Medulla oblongata (tissue), 1 donor: ENCODE measurements at regions not wholly inside any gene's neighbourhood (a gene's known extent, or its start where the extent isn't known, plus 50 kb on each side); places are given as distances from the start of the nearest gene placed in this dataset.
"Not testable (repeated sequence)": the region's sequence is repeated elsewhere in the genome, so short reads cannot be mapped to it uniquely, and the experiment has no call there.

ENCODE experiments used
- DNase-seq: peaks from one replicate; pipeline ENCODE4 v3.0.0-alpha.2; 2015; ENCODE audit errors: extremely low spot score

DNA sequence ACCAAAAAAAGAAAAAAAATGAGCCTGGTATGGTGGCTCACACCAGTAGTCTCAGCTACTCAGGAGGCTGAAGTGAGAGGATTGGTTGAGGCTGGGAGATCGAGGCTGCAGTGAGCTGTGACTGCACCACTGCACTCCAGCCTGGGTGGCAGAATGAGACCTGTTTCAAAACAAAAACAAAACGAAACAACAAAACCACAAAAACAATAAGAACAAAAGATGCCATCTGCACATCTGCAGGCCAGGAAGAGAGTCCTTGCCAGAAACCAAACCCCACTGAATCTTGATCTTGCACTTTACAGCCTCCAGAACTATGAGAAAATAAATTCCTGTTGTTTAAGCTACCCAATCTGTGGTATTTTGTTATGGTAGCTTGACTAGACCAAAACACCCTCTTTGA is 207.7 kb downstream of the YTHDC2 start:
- DNase-seq: no peak

DNA sequence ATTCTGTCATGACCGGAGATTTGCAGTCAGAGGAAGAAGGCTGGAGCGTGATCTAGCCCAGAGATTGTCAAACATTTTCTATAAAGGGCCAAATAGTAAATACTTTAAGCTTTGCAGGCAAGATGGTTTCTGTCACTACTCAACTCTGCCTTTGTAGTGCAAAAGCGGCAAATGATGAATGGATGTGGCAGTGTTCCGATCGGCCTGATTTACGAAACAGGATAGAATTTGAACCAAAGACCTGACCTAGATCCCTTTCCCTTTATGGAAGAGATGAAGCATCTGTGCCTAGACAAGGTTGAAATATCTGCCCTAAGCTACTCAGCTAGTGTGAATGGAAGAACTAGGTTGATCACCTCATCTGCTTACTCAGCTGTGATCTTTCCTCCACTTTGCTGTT is 209.5 kb downstream of the YTHDC2 start:
- DNase-seq: no peak

DNA sequence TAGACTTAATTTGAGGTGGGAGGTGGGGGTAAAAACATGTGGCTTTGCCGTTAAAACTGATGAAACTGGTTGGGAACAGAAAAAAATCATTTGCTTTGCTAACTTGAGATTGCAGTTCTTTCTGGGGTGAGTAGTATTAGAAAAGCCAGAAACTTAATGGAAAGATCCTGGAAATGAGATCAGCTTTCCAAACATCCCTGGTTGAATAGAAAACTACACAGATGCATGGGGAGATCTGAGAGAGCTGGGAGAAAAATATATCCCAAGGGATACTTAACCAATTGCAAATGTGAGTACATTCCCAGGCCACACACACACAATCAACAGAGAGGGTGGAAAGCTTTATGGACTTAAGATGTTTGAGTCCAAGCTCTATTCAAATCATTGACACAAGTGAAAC is 222.3 kb downstream of the YTHDC2 start:
- no peak for DNase-seq

DNA sequence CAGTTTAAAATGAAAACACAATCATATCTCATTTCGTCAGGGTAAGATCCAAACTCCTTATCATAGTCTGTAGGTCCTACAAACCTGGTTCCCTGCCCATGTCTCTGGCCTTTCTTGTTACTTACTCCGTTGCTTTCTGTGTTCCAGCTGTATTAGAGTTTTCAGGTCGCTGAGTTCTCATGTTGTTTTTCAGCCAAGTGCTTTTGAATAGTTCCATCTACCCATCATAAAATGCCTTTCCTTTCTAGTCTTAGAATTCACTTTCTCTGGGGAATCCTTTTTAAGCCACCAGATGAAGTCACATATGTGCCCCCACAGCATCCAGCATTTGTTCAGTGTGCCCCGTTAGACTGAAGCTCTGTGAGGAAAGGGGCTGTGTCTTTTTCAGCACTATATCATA is 228.7 kb downstream of the YTHDC2 start:
- no peak for DNase-seq

DNA sequence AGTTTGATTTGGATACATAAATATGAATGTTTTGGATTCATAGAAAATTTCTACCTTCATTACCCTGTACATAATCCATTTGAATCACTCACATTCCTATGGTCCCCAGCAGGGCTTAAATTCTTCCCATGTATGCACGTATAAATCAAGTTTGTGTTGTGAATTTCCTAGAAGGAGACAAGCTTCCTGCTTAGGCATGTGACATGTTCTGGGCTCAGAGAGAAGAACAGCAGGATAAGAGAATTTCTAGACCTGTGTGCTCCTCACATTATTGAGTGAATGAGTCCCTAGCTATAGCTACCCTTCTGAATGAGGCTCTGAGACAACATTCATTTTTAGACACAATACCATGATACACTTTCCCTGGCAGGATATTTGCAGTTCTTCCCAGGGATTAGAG is 229.1 kb downstream of the YTHDC2 start:
- no peak for DNase-seq

DNA sequence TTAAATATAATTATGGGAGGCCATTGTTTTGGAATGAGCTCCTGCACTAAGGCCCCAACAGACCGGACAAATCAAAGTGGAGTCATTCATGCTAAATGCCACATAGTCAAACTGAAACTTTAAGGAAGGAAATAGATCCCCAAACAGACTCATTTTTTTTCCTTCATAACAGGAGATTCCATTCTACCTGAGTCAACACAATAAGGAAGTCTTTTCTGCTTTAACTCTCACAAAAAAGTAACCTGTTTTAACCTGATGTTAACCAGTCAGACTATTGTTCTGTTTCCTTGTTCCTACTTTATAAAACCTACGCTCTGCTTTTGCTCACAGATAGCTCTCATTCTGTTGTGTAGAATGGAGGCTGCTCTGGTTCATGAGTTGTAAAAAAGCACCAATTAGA is 234.9 kb downstream of the YTHDC2 start:
- DNase-seq: no peak

DNA sequence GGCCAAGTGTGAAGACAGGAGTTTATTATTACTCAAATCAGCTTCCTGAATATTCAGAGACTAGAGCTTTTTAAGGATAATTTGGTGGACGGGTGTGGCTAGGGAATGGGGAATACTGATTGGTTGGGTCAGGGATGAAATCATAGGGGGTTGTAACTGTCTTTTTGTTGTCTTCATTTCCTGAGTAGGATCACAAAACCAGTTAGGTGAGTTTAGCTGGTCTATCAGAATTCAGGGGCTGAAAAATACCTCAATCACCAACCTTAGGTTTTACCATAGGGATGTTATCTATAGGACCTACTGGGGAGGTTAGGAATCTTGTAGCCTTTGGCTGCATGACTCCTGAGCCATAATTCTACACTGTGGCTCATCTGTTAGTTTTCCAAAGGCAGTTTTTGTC is 235.8 kb downstream of the YTHDC2 start:
- no peak for DNase-seq

DNA sequence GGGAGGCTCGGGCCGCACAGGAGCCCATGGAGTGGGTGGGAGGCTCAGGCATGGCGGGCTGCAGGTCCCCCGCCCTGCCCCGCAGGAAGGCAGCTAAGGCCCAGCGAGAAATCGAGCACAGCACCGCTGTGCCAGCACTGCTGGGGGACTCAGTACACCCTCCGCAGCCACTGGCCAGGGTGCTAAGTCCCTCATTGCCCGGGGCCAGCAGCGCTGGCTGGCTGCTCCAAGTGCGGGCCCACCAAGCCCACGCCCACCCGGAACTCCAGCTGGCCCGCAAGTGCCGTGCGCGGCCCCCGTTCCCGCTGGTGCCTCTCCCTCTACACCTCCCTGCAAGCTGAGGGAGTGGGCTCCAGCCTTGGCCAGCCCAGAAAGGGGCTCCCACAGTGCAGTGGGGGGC is 239.7 kb downstream of the YTHDC2 start:
- DNase-seq: not testable (repeated sequence)

DNA sequence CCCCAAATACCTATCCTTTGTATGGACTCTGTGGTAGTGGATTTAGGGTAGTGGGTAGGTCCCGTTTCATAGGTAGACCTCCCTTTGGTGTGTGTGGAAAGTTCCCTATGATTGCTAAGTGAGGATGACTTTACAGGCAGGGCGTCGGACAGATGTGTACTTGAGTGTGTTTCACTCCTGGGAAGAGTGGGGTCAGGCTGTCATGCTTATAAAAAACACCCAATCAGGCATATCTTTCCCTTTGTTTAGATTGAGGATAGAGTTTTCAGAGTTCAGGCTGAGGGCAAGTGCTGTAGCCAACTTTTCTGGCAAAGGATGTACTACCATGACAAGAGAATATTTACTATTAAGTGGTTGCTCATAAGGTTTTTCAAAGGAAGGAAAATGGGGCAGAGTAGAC is 242.0 kb downstream of the YTHDC2 start:
- no peak for DNase-seq

DNA sequence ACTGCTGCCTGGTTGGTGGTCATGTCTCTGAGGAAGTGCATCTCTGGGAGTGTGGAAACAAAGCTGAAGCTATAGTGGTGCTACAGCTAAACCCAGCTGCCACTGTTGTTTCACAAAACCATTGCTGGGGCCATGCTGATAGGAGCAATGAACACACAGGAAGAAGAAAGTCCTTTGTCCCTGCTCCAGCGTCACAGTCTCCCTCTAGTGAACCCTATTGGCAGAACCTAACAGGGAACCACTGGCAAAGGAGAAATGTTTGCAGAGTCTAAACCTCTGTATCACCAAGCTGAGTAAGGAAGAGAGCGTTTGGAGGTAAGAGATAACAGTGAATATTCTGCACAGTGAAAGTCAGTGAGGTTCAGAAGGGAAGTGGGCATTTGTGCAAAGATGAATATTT is 244.0 kb downstream of the YTHDC2 start:
- DNase-seq: no peak

DNA sequence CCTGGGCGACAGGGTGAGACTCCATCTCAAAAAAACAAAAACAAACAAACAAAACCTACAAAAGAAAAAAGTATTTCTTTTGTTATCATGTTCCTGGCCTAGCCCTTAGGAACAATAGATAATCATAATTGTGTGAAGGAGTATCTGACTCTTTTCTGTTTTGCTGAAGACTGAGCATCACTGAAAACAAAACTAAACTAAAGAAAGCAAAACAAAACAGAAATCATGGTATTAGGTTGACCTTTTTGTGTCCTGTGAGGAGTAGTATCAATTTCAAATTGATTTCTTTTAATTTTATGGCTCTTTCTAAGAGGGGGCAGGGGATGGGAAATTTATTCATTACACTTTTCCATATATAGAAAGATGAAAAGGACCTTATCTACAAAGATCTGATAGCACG is 246.0 kb downstream of the YTHDC2 start:
- no peak for DNase-seq

DNA sequence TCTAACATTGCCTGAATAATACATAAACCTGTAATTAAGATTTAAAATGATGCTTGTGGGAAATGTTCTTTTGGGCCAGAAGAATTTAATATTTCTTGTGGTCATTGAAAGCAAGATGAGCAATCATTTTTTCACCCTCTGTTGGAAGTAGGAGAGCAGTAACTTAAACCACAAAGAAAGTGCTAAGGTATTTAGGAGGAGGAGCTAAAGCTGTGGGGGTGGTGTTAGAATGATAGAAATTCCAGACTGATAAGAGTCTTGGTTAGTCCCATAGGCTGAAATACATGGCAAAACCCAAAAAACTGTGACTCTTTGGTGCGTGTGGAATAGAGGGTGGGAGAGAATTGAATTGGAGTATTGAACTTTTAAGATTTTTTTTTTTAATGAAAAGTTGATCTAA is 247.0 kb downstream of the YTHDC2 start:
- no peak for DNase-seq

DNA sequence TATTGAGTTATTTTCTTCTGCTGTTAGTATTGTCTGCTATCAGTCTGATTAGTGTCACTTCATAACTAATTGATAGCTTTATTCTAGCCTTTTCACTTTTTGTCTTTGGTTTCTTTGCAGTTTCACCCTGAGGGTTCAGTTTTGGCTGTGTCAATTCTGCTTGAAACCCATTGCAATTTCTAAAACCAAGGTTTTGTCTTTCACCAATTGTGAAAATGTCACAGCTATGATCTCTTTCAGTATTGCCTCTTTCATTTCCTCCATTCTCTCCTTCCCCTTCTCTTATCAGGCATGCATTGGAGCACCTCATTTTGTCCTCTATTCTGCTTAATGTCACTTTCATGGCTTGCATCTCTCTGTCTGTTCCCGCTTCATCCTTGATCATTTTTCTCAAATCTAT is 248.1 kb downstream of the YTHDC2 start:
- no peak for DNase-seq

DNA sequence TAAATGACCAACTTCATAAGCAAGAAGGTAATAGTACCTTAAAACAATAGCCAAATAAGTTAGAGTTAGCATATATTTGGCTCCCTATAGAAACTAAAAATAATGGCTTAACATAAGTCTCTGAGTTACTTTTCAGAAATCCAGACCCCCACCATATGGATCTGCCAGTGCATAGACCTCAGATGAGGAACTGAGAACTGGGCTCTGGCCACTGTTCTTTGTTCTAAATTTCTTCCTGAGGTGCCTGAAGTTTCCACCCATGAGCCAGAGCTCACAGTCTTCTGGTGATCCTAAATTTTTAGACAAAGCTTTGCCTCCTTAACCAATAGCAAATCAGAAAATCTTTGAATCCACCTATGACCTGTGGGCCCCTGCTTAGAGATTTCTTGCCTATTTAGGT is 250.9 kb downstream of the YTHDC2 start:
- DNase-seq: no peak

DNA sequence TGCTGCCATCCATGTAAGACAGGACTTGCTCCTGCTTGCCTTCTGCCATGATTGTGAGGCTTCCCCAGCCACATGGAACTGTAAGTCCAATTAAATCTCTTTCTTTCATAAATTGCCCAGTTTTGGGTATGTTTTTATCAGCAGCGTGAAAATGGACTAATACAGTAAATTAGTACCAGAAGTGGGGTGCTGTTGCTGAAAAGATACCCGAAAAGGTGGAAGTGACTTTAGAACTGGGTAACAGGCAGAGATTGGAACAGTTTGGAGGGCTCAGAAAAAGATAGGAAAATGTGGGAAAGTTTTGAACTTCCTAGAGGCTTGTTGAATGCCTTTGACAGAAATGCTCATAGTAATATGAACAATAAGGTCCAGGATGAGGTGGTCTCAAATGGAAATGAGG is 253.3 kb downstream of the YTHDC2 start:
- DNase-seq: not testable (repeated sequence)

DNA sequence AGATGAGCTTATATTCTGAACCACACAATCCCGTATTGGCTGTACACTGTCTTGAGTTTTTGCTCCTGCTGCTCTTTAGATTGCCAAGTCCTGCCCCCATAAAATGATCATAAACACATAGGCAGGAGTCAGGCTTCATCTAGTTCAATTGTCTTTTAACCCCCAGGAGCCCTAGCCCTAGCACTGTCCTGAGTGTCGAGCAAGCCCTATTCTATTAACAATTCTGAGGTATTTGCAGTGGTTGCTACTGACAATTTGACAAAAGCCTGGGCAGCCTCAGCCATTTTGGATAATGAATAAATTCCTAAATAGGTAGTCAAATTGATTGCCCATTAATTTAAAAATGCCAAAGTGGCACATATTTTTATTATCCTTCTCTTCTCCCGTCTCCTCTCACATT is 257.2 kb downstream of the YTHDC2 start:
- DNase-seq: no peak

DNA sequence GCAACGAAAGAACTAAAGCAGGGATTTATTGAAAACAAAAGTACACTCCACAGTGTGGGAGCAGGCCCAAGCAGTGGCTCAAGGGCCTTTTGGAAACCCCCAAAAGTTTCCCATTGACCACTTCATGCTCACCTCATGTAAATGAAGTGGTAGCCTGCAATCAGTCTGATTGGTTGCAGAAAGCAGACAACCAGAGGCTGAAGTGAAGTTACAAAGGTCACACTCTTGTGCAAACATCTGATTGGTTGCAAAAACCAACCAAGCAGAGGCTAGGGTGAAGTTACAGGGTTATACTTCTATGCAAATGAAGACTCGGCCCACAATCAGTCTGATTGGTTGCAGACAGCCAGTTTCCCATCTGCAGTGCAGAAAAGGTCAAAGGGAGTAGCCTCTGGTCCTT is 258.0 kb downstream of the YTHDC2 start:
- DNase-seq: no peak

DNA sequence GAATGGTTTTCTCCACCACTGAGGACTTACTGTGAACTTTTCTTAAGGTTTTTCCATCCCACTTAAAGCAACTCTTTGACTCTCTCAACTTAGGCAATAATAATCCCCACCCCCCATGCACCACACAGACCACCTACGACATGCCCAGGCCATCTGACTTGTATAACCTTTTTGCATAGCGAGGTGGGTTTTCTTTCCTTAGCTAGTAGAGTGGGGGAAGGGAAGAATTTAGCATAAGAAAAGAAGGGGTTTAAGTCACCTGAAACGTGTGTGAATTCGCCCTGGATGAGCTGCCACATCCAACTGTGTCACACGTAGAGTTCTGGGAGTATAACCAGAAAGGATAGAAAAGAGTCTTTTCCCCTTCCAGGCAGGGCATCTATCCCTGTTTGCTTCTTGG is 262.7 kb downstream of the YTHDC2 start:
- peak; percentile 20 for DNase-seq

DNA sequence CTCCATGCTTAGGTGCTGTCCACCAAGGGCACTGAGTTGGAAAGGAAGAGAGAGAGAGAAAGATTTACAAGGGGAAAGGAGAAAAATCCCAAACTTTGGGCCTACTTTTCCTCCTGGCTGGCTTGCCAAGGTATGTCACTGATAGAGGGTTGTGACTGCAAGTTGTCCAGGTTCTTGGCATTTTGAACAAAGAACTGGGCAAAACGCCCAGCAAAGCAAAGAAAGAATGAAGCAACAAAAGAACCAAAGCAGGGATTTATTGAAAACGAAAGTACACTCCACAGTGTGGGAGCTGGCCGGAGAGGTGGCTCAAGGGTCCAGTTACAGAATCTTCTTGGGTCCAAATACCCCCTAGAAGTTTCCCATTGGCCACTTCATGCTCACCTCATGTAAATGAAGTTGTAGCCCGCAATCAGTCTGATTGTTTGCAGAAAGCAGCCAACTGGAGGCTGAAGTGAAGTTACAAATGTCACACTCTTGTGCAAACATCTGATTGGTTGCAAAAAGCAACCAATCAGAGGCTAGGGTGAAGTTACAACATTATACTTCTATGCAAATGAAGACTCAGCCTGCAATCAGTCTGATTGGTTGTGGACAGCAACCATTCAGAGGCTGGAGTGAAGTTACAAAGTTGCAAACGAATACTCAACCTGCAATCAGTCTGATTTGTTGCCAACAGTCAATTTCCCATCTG is 263.5 kb downstream of the YTHDC2 start:
- DNase-seq: peak; percentile 58

DNA sequence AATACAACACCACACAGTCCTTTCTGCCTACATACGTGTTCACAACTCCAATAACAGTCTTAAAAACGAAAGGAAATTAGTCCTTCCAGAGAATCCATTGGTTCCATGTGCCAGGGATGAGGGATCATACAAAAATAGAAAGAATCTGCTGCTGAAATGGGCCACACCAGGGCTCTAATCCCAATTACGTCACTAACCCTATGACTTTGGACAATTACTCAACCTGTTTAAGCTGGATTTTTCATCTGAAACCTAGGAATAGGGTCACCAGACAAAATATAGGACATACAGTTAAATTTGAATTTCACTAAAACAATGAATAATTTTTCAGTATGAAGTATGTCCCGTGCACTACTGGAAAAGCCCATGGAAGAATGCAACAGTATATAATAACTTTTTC is 264.7 kb downstream of the YTHDC2 start:
- no peak for DNase-seq

DNA sequence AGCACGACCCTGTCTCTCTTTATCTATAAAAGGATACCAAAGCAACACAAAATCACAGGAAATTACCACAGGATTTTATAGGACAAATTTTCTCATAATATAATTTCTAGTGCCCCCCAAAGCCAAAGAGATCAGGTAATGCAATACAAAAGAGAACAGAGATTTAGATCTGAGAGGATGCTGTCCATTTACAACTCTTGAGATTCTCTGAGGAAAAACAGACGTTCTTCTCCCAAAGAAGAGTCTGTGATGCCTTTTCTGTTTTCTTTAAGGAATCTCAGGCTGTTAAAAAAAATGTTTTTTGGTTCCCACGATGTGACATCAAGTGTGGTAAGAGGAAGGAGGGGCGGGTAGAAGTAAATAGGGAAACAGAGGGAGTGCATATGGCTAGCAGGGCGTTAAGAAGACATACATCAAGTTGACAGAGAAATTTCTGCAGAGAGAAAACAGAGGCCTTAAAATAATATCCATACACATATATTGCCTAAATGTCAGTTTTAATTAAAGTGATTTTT is 274.7 kb downstream of the YTHDC2 start:
- DNase-seq: no peak

DNA sequence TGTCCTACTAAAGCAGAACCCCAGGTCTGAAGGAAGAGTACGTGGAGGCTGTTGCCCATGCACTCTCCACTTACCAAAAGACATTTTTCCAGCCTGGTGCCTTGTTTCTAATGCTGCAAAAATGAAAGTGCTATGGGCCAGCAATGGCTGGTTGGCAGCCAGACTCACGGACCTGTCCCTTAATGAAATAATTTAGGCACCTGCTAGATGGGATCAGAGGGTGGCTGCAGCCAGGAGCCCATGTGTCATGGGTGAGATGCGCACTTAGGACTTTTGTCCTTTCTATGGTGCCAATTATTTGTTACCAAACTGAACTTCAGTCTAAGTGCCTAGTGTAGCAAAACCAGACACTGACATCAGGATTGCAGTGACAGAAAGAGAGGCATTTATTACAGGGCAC is 276.3 kb downstream of the YTHDC2 start:
- no peak for DNase-seq

DNA sequence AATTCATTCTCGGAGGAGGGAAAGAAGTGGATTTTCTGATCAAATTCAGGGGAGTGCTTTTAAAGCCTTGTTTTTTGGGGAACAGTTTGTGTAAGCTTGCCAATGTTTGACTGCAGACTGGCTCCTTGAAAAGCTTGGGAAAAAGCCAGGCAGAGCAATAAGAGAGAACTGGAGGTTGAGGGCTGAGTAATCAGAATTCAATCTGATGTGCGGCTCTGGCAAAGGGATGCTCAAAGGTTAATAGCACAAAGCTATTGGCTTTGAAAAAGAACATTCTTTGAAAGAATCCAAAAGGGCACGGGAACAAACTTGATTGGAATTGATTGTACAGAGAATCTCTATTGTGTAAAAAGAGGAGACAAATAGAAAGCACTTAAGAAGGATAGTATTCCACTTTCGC is 279.3 kb downstream of the YTHDC2 start:
- DNase-seq: no peak

DNA sequence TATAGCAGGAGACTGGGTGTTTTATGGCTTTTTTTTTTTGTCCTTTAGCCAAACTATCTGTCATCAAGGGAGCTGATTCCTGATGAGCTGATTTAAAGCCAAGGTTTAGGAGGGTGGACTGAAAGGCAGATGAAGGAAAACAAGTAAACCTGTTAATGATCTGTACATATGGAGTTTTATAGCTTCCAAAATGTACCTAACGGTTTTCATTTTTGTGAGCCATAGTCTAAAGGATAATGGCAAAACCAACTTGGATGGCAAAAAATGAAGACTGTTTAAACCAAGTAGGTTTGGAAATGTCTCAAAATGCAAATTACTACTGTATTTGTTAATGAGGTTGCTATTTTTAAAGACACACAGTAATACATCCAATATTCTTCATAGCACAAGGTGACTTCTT is 281.5 kb downstream of the YTHDC2 start:
- no peak for DNase-seq
